Trophoblast cell (in vitro differentiated cells and primary cell): ENCODE measurements at regions not wholly inside any gene's neighbourhood (a gene's known extent, or its start where the extent isn't known, plus 50 kb on each side); places are given as distances from the start of the nearest gene placed in this dataset.

ENCODE experiments used
- DNase-seq, 2 donors: peaks; one replicate each; pipeline ENCODE4 v3.0.0-alpha.2; 2016
- H2AFZ ChIP-seq: 2 replicates; pipeline ENCODE4 v1.6.1; 2013; ENCODE audit warnings: low read length, moderate library complexity, mild to moderate bottlenecking; ENCODE audit not compliant: insufficient read depth, poor library complexity
- H2AK5ac ChIP-seq: 2 replicates; pipeline ENCODE4 v1.6.1; 2013; ENCODE audit warnings: mild to moderate bottlenecking, low read length
- H2BK120ac ChIP-seq: 2 replicates; pipeline ENCODE4 v1.6.1; 2013; ENCODE audit warnings: low read length, mild to moderate bottlenecking, moderate library complexity; ENCODE audit not compliant: insufficient read depth, poor library complexity
- H2BK12ac ChIP-seq: 2 replicates; pipeline ENCODE4 v1.6.1; 2013; ENCODE audit warnings: mild to moderate bottlenecking, low read length, moderate library complexity
- H2BK5ac ChIP-seq: 2 replicates; pipeline ENCODE4 v1.6.1; 2013; ENCODE audit warnings: low read length, low read depth, moderate library complexity, mild to moderate bottlenecking; ENCODE audit not compliant: poor library complexity
- H3K14ac ChIP-seq: 2 replicates; pipeline ENCODE4 v1.6.1; 2013; ENCODE audit warnings: mild to moderate bottlenecking, low read length
- H3K18ac ChIP-seq: 2 replicates; pipeline ENCODE4 v1.6.1; 2013; ENCODE audit warnings: mild to moderate bottlenecking, low read length
- H3K23ac ChIP-seq: 2 replicates; pipeline ENCODE4 v1.6.1; 2013; ENCODE audit warnings: low read length
- H3K27ac ChIP-seq: 2 replicates; pipeline ENCODE4 v1.5.1; 2013; ENCODE audit warnings: low read depth, mild to moderate bottlenecking, inconsistent platforms, low read length, moderate library complexity
- H3K27me3 ChIP-seq: 2 replicates; pipeline ENCODE4 v1.6.1; 2013; ENCODE audit warnings: inconsistent platforms, mild to moderate bottlenecking, low read length, moderate library complexity; ENCODE audit not compliant: insufficient read depth
- H3K36me3 ChIP-seq, 2 experiments: 1 replicate in 1 of 2; 2 replicates in 1 of 2; pipeline ENCODE4 v1.6.1; 2013; ENCODE audit warnings: low read length in 2 of 2, mild to moderate bottlenecking in 2 of 2, moderate library complexity in 1 of 2; ENCODE audit not compliant: insufficient read depth in 2 of 2, control insufficient read depth in 1 of 2
- H3K4ac ChIP-seq: 2 replicates; pipeline ENCODE4 v1.6.1; 2013; ENCODE audit warnings: low read depth, mild to moderate bottlenecking, low read length, moderate library complexity
- H3K4me1 ChIP-seq, 2 experiments: 1 replicate in 1 of 2; 2 replicates in 1 of 2; pipeline ENCODE4 v1.6.1; 2013; ENCODE audit warnings: low read length in 2 of 2, mild to moderate bottlenecking in 2 of 2, moderate library complexity in 1 of 2; ENCODE audit not compliant: insufficient read depth in 2 of 2, control insufficient read depth in 1 of 2
- H3K4me2 ChIP-seq: 2 replicates; pipeline ENCODE4 v1.6.1; 2013; ENCODE audit warnings: inconsistent platforms, mild to moderate bottlenecking, low read length, moderate library complexity
- H3K4me3 ChIP-seq: 2 replicates; pipeline ENCODE4 v1.5.1; 2013; ENCODE audit warnings: mild to moderate bottlenecking, low read depth, low read length, inconsistent platforms
- H3K79me1 ChIP-seq: one replicate; pipeline ENCODE4 v1.6.1; 2013; ENCODE audit warnings: low read length
- H3K79me2 ChIP-seq: 2 replicates; pipeline ENCODE4 v1.6.1; 2013; ENCODE audit warnings: low read length, mild to moderate bottlenecking; ENCODE audit not compliant: control insufficient read depth, insufficient read depth, poor library complexity
- H3K9ac ChIP-seq: 2 replicates; pipeline ENCODE4 v1.6.1; 2013; ENCODE audit warnings: mild to moderate bottlenecking, low read length
- H3K9me3 ChIP-seq: 2 replicates; pipeline ENCODE4 v1.6.1; 2013; ENCODE audit warnings: low read depth, mild to moderate bottlenecking, control low read depth, inconsistent platforms, low read length; ENCODE audit not compliant: insufficient read depth
- H4K12ac ChIP-seq: 2 replicates; pipeline ENCODE4 v1.6.1; 2013; ENCODE audit warnings: low read depth, mild to moderate bottlenecking, low read length, moderate library complexity
- H4K8ac ChIP-seq: 2 replicates; pipeline ENCODE4 v1.6.1; 2013; ENCODE audit warnings: low read depth, mild to moderate bottlenecking, low read length, moderate library complexity
- H4K91ac ChIP-seq: one replicate; pipeline ENCODE4 v1.6.1; 2013; ENCODE audit warnings: low read depth, mild to moderate bottlenecking, low read length, moderate library complexity
- WGBS: extraction: QIAGEN DNeasy Blood & Tissue Kit; methylation state at CpG from one replicate; pipeline ENCODE4 v1.1.7; 2013; ENCODE audit warnings: missing lambda C conversion rate; ENCODE audit not compliant: insufficient read length, insufficient coverage; ENCODE audit errors: extremely low coverage; 5-methylcytosine and 5-hydroxymethylcytosine counted together

DNA sequence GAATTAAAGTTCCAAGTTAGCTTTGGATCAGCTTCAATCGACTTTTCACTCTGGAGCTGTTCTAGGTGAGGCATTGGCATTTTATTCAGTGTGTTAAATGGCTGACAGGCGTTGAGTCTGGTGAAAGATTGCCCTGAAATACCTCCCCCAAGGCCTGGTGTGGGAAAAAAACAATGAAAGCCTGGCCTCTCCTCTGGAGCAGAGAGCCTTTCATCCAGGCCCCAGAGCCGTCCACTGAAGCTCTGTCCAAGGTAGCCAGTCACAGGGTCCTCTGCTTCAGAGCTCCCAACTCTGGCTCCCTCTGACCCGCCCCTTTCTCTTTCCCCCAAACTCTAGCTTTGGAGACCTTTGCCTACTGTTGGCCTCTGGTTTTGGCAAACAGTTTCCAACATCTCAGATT, 123.6 kb upstream of the CRHR1 start:
- no peak overlapping the region for H2BK12ac ChIP-seq
- H3K36me3 ChIP-seq, result no peaks in the 10 kb centered on the region
- H3K27me3 ChIP-seq, result no peaks in the 10 kb centered on the region
- H3K14ac ChIP-seq, result no peak overlapping the region
- no peaks in the 10 kb centered on the region for H3K79me2 ChIP-seq
- H3K4ac ChIP-seq, result no peak overlapping the region
- H2AFZ ChIP-seq, result no peak overlapping the region
- H4K8ac ChIP-seq, result no peak overlapping the region
- no peak overlapping the region for H3K9ac ChIP-seq
- no peak overlapping the region for H3K4me3 ChIP-seq
- H3K4me1 ChIP-seq, result no peaks in the 10 kb centered on the region
- no peaks in the 10 kb centered on the region for H3K9me3 ChIP-seq
- no peak overlapping the region for H2BK5ac ChIP-seq
- no peak overlapping the region for H4K12ac ChIP-seq
- no peak overlapping the region for H2AK5ac ChIP-seq
- no peak overlapping the region for H3K27ac ChIP-seq
- WGBS, result no CpG with 5 or more reads among the region's 4 CpGs
- H4K91ac ChIP-seq, result no peak overlapping the region
- no peaks in the 10 kb centered on the region for H3K79me1 ChIP-seq
- H3K4me2 ChIP-seq, result no peak overlapping the region
- H3K18ac ChIP-seq, result no peak overlapping the region
- no peak overlapping the region for H2BK120ac ChIP-seq
- H3K23ac ChIP-seq, result no peak overlapping the region
- DNase-seq, result no peak

DNA sequence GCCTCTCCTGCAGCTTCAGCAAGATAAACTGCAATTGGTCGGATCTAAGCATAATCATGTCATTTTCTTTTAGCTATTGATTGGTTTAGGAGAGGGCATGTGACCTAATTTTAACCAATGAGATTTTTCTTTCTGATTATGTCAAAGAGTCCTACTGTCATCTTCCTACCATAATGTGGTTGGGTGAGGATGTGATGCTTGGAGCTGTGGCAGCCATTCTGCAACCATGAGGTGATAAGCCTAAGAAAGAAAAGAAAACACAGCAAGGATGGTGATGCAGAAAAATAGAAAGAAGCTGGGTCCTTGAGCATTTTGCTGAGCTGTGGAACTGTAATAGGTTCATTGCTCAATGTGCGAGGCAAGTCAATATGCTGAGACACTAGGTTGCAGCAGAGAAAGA, 121.7 kb upstream of the CRHR1 start:
- WGBS, result no CpG with 5 or more reads among the region's 2 CpGs

DNA sequence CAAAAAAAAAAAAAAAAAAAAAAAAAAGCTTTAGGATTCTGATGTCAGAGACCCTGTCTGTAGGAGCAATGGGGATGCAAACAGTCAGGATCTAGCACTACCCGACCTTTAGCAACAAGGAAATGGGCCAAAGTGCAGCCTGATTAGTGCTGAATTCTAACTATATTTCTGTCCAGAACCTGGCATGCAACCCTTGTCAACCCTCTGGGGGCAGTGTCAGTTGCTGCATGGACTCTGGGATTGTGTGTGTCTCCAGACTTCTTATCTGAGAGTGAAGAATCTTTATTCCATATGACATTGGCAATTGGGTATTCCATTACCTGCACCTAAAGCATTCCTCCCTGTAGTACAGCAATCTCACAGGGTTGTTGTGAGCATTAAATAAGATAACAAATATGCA, 120.3 kb upstream of the CRHR1 start:
- Histone ChIP-seq H2BK12ac (no peak overlapping the region), H3K4ac (no peak overlapping the region)
- no CpG with 5 or more reads among the region's 1 CpG for WGBS

More for the DNA sequence above, 121.7 kb upstream of the CRHR1 start:
- Histone ChIP-seq H2AFZ (no peak overlapping the region), H2BK5ac (no peak overlapping the region), H4K91ac (no peak overlapping the region), H3K14ac (no peak overlapping the region), H3K27ac (no peak overlapping the region), H2BK12ac (no peak overlapping the region), H4K8ac (no peak overlapping the region), H3K4ac (no peak overlapping the region), H3K27me3 (no peaks in the 10 kb centered on the region), H3K18ac (no peak overlapping the region), H2AK5ac (no peak overlapping the region), H3K4me2 (no peak overlapping the region), H3K9ac (no peak overlapping the region), H3K36me3 (no peaks in the 10 kb centered on the region), H3K23ac (no peak overlapping the region), H2BK120ac (no peak overlapping the region), H3K79me1 (no peaks in the 10 kb centered on the region), H3K79me2 (no peaks in the 10 kb centered on the region), H4K12ac (no peak overlapping the region), H3K4me3 (no peak overlapping the region), H3K9me3 (no peaks in the 10 kb centered on the region), H3K4me1 (no peaks in the 10 kb centered on the region)
- DNase-seq, result no peak

DNA sequence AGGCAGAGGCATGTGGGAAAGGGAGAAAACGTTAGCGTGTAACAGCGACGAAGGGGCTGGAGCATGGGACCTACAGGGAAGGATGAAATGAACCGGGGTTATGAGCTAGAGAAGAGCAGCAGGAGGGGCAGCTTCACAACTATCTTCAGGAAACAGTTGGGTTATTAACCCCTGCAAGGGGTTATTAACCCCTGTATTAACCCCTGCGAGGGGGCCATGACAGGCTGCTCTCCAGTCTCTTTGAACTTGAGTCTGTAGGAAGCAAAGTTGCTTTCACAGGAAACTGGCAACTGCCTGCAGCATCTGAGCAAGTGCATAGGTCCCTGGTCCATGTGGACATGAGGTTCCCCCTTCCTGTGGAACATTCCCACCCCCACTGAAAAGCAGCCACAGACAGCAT, 119.2 kb upstream of the CRHR1 start:
- no peak overlapping the region for H2BK5ac ChIP-seq
- no peaks in the 10 kb centered on the region for H3K79me2 ChIP-seq
- H3K79me1 ChIP-seq, result no peaks in the 10 kb centered on the region

More for the DNA sequence above, 120.3 kb upstream of the CRHR1 start:
- Histone ChIP-seq H3K36me3 (no peaks in the 10 kb centered on the region), H3K23ac (no peak overlapping the region), H3K4me3 (no peak overlapping the region), H3K18ac (no peak overlapping the region), H3K4me2 (no peak overlapping the region), H3K27ac (no peak overlapping the region), H3K9ac (no peak overlapping the region), H3K4me1 (no peaks in the 10 kb centered on the region), H2AK5ac (no peak overlapping the region), H3K14ac (no peak overlapping the region), H2BK5ac (no peak overlapping the region), H4K91ac (no peak overlapping the region), H3K27me3 (no peaks in the 10 kb centered on the region), H2BK120ac (no peak overlapping the region), H3K79me1 (no peaks in the 10 kb centered on the region), H2AFZ (no peak overlapping the region), H3K79me2 (no peaks in the 10 kb centered on the region), H4K8ac (no peak overlapping the region), H3K9me3 (no peaks in the 10 kb centered on the region), H4K12ac (no peak overlapping the region)
- DNase-seq, result no peak

More for the DNA sequence above, 119.2 kb upstream of the CRHR1 start:
- Histone ChIP-seq H3K23ac (no peak overlapping the region), H3K4me3 (no peak overlapping the region), H3K4me2 (no peak overlapping the region), H3K18ac (no peak overlapping the region), H2AK5ac (no peak overlapping the region), H3K9ac (no peak overlapping the region), H3K9me3 (no peaks in the 10 kb centered on the region), H2BK12ac (no peak overlapping the region), H3K14ac (no peak overlapping the region), H3K27ac (no peak overlapping the region), H3K27me3 (no peaks in the 10 kb centered on the region), H3K4me1 (no peaks in the 10 kb centered on the region), H2BK120ac (no peak overlapping the region), H2AFZ (no peak overlapping the region), H3K4ac (no peak overlapping the region), H4K8ac (no peak overlapping the region), H4K12ac (no peak overlapping the region), H3K36me3 (no peaks in the 10 kb centered on the region), H4K91ac (no peak overlapping the region)
- DNase-seq, result no peak
- no CpG with 5 or more reads among the region's 6 CpGs for WGBS
